ENCODE measurements at regions not wholly inside any gene's neighbourhood (a gene's known extent, or its start where the extent isn't known, plus 50 kb on each side); places are given as distances from the start of the nearest gene placed in this dataset.
A peak's percentile ranks its signal among the peaks of the same experiment; 100 is the strongest.

GRCh38 chr6:149211046-149211571 lies 106.4 kb upstream of the TAB2 start:
- Histone ChIP-seq H3K4me3 (ENCODE audit: low read length, poor library complexity, severe bottlenecking) (no peak overlapping the region), H3F3A (ENCODE audit: low read depth) (no peaks in the 10 kb centered on the region), H3K9ac (ENCODE audit: low read depth, low read length, poor library complexity, severe bottlenecking) (no peak overlapping the region), H2AFZ (ENCODE audit: low read length) (no peak overlapping the region), H4K20me1 (ENCODE audit: insufficient read depth, low read length, poor library complexity, severe bottlenecking) (no peaks in the 10 kb centered on the region), H3K27me3 (ENCODE audit: insufficient read depth, low read length, poor library complexity, severe bottlenecking) (no peaks in the 10 kb centered on the region), H3K9me2 (replicated peaks; ENCODE audit: low read depth, low read length) (no peaks in the 10 kb centered on the region), H3K4me1 (ENCODE audit: insufficient read depth, low read length, poor library complexity, severe bottlenecking) (peaks cover 3% of the 10 kb centered on the region), H3K9me3 (ENCODE audit: insufficient read depth, low read depth, low read length) (no peaks in the 10 kb centered on the region), H3K4me2 (ENCODE audit: low read depth, low read length, poor library complexity, severe bottlenecking) (no peak overlapping the region), H3K36me3 (ENCODE audit: insufficient read depth, low read length) (no peaks in the 10 kb centered on the region), H3K79me2 (ENCODE audit: insufficient read depth, low read length) (no peaks in the 10 kb centered on the region)
- TF ChIP-seq CTCF (conservative IDR thresholded peaks at IDR 0.05; ENCODE audit: low read length) (no peak), EZH2phosphoT487 (IDR thresholded peaks at IDR 0.05; ENCODE audit: borderline replicate concordance) (no peak)

GRCh38 chr6:149212206-149212605 lies 105.3 kb upstream of the TAB2 start:
- Histone ChIP-seq H3K4me1 (ENCODE audit: insufficient read depth, low read length, poor library complexity, severe bottlenecking) (peaks cover 3% of the 10 kb centered on the region), H4K20me1 (ENCODE audit: insufficient read depth, low read length, poor library complexity, severe bottlenecking) (no peaks in the 10 kb centered on the region), H3K9me3 (ENCODE audit: insufficient read depth, low read depth, low read length) (no peaks in the 10 kb centered on the region), H3K27me3 (ENCODE audit: insufficient read depth, low read length, poor library complexity, severe bottlenecking) (no peaks in the 10 kb centered on the region), H3K4me3 (ENCODE audit: low read length, poor library complexity, severe bottlenecking) (no peak overlapping the region), H3K36me3 (ENCODE audit: insufficient read depth, low read length) (no peaks in the 10 kb centered on the region), H3F3A (ENCODE audit: low read depth) (no peaks in the 10 kb centered on the region), H3K9me2 (replicated peaks; ENCODE audit: low read depth, low read length) (no peaks in the 10 kb centered on the region), H3K4me2 (ENCODE audit: low read depth, low read length, poor library complexity, severe bottlenecking) (no peak overlapping the region), H2AFZ (ENCODE audit: low read length) (no peak overlapping the region), H3K9ac (ENCODE audit: low read depth, low read length, poor library complexity, severe bottlenecking) (no peak overlapping the region), H3K79me2 (ENCODE audit: insufficient read depth, low read length) (no peaks in the 10 kb centered on the region)
- TF ChIP-seq CTCF (conservative IDR thresholded peaks at IDR 0.05; ENCODE audit: low read length): no peak
- TF ChIP-seq EZH2phosphoT487 (IDR thresholded peaks at IDR 0.05; ENCODE audit: borderline replicate concordance): no peak

GRCh38 chr6:149212892-149213801 lies 104.4 kb upstream of the TAB2 start:
- no peaks in the 10 kb centered on the region for H3F3A ChIP-seq (ENCODE audit: low read depth)
- H3K4me2 ChIP-seq (ENCODE audit: low read depth, low read length, poor library complexity, severe bottlenecking): no peak overlapping the region
- H3K36me3 ChIP-seq (ENCODE audit: insufficient read depth, low read length): no peaks in the 10 kb centered on the region
- no peak for TF ChIP-seq EZH2phosphoT487 (IDR thresholded peaks at IDR 0.05; ENCODE audit: borderline replicate concordance)
- no peak for TF ChIP-seq CTCF (conservative IDR thresholded peaks at IDR 0.05; ENCODE audit: low read length)
- no peaks in the 10 kb centered on the region for H3K9me3 ChIP-seq (ENCODE audit: insufficient read depth, low read depth, low read length)
- H3K9me2 ChIP-seq (replicated peaks; ENCODE audit: low read depth, low read length): no peaks in the 10 kb centered on the region
- H3K4me1 ChIP-seq (ENCODE audit: insufficient read depth, low read length, poor library complexity, severe bottlenecking): peaks cover 11% of the 10 kb centered on the region
- H3K9ac ChIP-seq (ENCODE audit: low read depth, low read length, poor library complexity, severe bottlenecking): no peak overlapping the region
- H4K20me1 ChIP-seq (ENCODE audit: insufficient read depth, low read length, poor library complexity, severe bottlenecking): no peaks in the 10 kb centered on the region
- H2AFZ ChIP-seq (ENCODE audit: low read length): peak overlapping the region; percentile 19
- no peaks in the 10 kb centered on the region for H3K79me2 ChIP-seq (ENCODE audit: insufficient read depth, low read length)
- no peak overlapping the region for H3K4me3 ChIP-seq (ENCODE audit: low read length, poor library complexity, severe bottlenecking)
- no peaks in the 10 kb centered on the region for H3K27me3 ChIP-seq (ENCODE audit: insufficient read depth, low read length, poor library complexity, severe bottlenecking)
